WTC11 (cell line): ENCODE measurements at regions not wholly inside any gene's neighbourhood (a gene's known extent, or its start where the extent isn't known, plus 50 kb on each side); places are given as distances from the start of the nearest gene placed in this dataset.

ENCODE experiments used
- ATAC-seq: fragments of 200-7000 bp; cut with Tn5 transposase; 2 replicates; pipeline ENCODE4 v1.10.0; 2021; ENCODE audit warnings: mild to moderate bottlenecking, moderate library complexity
- CTCF ChIA-PET: fragments of 300-600 bp; sonication (Branson Sonifier 250); formaldehyde crosslinking; loops from one replicate; lab custom pipeline; 2021; ENCODE audit warnings: antibody characterized with exemption; lab: Charles Lee
- POLR2A ChIA-PET: fragments of 350-600 bp; sonication (Branson Sonifier 250); formaldehyde crosslinking; loops from one replicate; lab custom pipeline; 2021; ENCODE audit warnings: antibody characterized with exemption; lab: Charles Lee
- DNase-seq: peaks from one replicate; pipeline ENCODE4 v3.0.0; 2021; ENCODE audit warnings: low spot score
- H3K27ac Mint-ChIP-seq: 2 replicates; pipeline ENCODE4 v1.8.0; 2021; ENCODE audit warnings: mixed read lengths
- H3K27me3 Mint-ChIP-seq: 2 replicates; pipeline ENCODE4 v1.8.0; 2021; ENCODE audit warnings: low read depth, mild to moderate bottlenecking, moderate library complexity, mixed read lengths
- H3K36me3 Mint-ChIP-seq: 2 replicates; pipeline ENCODE4 v1.8.0; 2021; ENCODE audit warnings: mixed read lengths
- H3K4me1 Mint-ChIP-seq: 2 replicates; pipeline ENCODE4 v1.8.0; 2022; ENCODE audit warnings: mixed read lengths
- H3K4me3 Mint-ChIP-seq: 2 replicates; pipeline ENCODE4 v1.8.0; 2021; ENCODE audit warnings: mild to moderate bottlenecking, moderate library complexity, mixed read lengths
- H3K9me3 Mint-ChIP-seq: 2 replicates; pipeline ENCODE4 v1.8.0; 2021; ENCODE audit warnings: mixed read lengths
- CBFB ChIP-seq: sonication (generic); formaldehyde crosslinking; IDR thresholded peaks from 2 replicates; pipeline ENCODE4 v1.8.1; 2022; ENCODE audit warnings: mild to moderate bottlenecking, low read depth, missing genetic modification reagents
- CREB1 ChIP-seq: sonication (generic); formaldehyde crosslinking; IDR thresholded peaks from 2 replicates; pipeline ENCODE4 v1.8.0; 2023; ENCODE audit warnings: mild to moderate bottlenecking, missing genetic modification reagents
- CREM ChIP-seq: sonication (generic); formaldehyde crosslinking; IDR thresholded peaks from 2 replicates; pipeline ENCODE4 v1.8.1; 2022; ENCODE audit warnings: mild to moderate bottlenecking, missing genetic modification reagents, moderate library complexity
- FOXJ3 ChIP-seq: sonication (generic); formaldehyde crosslinking; IDR thresholded peaks from 2 replicates; pipeline ENCODE4 v1.9.0; 2021; ENCODE audit warnings: missing genetic modification reagents, mild to moderate bottlenecking, borderline replicate concordance
- FOXK1 ChIP-seq: sonication (generic); formaldehyde crosslinking; IDR thresholded peaks from 2 replicates; pipeline ENCODE4 v1.8.0; 2022; ENCODE audit warnings: mild to moderate bottlenecking, moderate library complexity, missing genetic modification reagents
- GABPB1 ChIP-seq: sonication (generic); formaldehyde crosslinking; IDR thresholded peaks from 2 replicates; pipeline ENCODE4 v1.8.1; 2023; ENCODE audit warnings: mild to moderate bottlenecking, missing genetic modification reagents
- GTF2I ChIP-seq: fragments of 250-450 bp; sonication (Bioruptor Pico); conservative IDR thresholded peaks from 2 replicates; pipeline ENCODE4 v1.4.0; 2021; ENCODE audit warnings: mild to moderate bottlenecking
- IRF2 ChIP-seq: sonication (generic); formaldehyde crosslinking; IDR thresholded peaks from 2 replicates; pipeline ENCODE4 v1.8.0; 2022; ENCODE audit warnings: low read depth, missing genetic modification reagents, borderline replicate concordance
- KAT7 ChIP-seq: sonication (generic); formaldehyde crosslinking; IDR thresholded peaks from 2 replicates; pipeline ENCODE4 v1.8.1; 2023; ENCODE audit warnings: missing genetic modification reagents, mild to moderate bottlenecking, borderline replicate concordance
- NR3C1 ChIP-seq: sonication (generic); formaldehyde crosslinking; conservative IDR thresholded peaks from 2 replicates; pipeline ENCODE4 v1.8.1; 2023; ENCODE audit warnings: low read depth, mild to moderate bottlenecking, missing genetic modification reagents
- RORB ChIP-seq: fragments of 250-450 bp; sonication (Bioruptor Pico); IDR thresholded peaks from 2 replicates; pipeline ENCODE4 v1.9.0; 2021; ENCODE audit warnings: mild to moderate bottlenecking
- SMAD4 ChIP-seq: sonication (generic); formaldehyde crosslinking; IDR thresholded peaks from 2 replicates; pipeline ENCODE4 v1.8.0; 2022; ENCODE audit warnings: mild to moderate bottlenecking, missing genetic modification reagents
- ZNF121 ChIP-seq: sonication (generic); formaldehyde crosslinking; IDR thresholded peaks from 2 replicates; pipeline ENCODE4 v1.8.0; 2023; ENCODE audit warnings: missing genetic modification reagents
- ZNF138 ChIP-seq: sonication (generic); formaldehyde crosslinking; conservative IDR thresholded peaks from 2 replicates; pipeline ENCODE4 v1.8.1; 2022; ENCODE audit warnings: mild to moderate bottlenecking, moderate library complexity, missing genetic modification reagents
- ZNF219 ChIP-seq: sonication (generic); formaldehyde crosslinking; IDR thresholded peaks from 2 replicates; pipeline ENCODE4 v1.8.0; 2023; ENCODE audit warnings: missing genetic modification reagents, mild to moderate bottlenecking, borderline replicate concordance
- ZNF423 ChIP-seq: fragments of 250-450 bp; sonication (Bioruptor Pico); IDR thresholded peaks from 2 replicates; pipeline ENCODE4 v2.1.2; 2022; ENCODE audit warnings: mild to moderate bottlenecking, moderate library complexity
- TF ChIP-seq, protein P1 (sequence below): fragments of 200-600 bp; IDR thresholded peaks from 2 replicates; pipeline ENCODE4 v1.8.0; 2022; ENCODE audit warnings: antibody characterized with exemption
- TF ChIP-seq, protein P2 (sequence below): sonication (generic); formaldehyde crosslinking; IDR thresholded peaks from 2 replicates; pipeline ENCODE4 v1.8.1; 2023; ENCODE audit warnings: mild to moderate bottlenecking, moderate library complexity, missing genetic modification reagents
- TF ChIP-seq, protein P3 (sequence below): sonication (generic); formaldehyde crosslinking; conservative IDR thresholded peaks from 2 replicates; pipeline ENCODE4 v1.8.1; 2022; ENCODE audit warnings: mild to moderate bottlenecking, missing genetic modification reagents
- TF ChIP-seq, protein P4 (sequence below): sonication (generic); formaldehyde crosslinking; IDR thresholded peaks from 2 replicates; pipeline ENCODE4 v1.8.0; 2023; ENCODE audit warnings: missing genetic modification reagents, mild to moderate bottlenecking, borderline replicate concordance
- TF ChIP-seq, protein P5 (sequence below): sonication (generic); formaldehyde crosslinking; IDR thresholded peaks from 2 replicates; pipeline ENCODE4 v1.8.1; 2022; ENCODE audit warnings: mild to moderate bottlenecking, missing genetic modification reagents, moderate library complexity, borderline replicate concordance
- TF ChIP-seq, protein P6 (sequence below): sonication (generic); formaldehyde crosslinking; IDR thresholded peaks from 2 replicates; pipeline ENCODE4 v1.8.1; 2022; ENCODE audit warnings: missing genetic modification reagents, borderline replicate concordance
- TF ChIP-seq, protein P7 (sequence below): sonication (generic); formaldehyde crosslinking; IDR thresholded peaks from 2 replicates; pipeline ENCODE4 v1.8.1; 2023; ENCODE audit warnings: mild to moderate bottlenecking, missing genetic modification reagents, borderline replicate concordance

DNA sequence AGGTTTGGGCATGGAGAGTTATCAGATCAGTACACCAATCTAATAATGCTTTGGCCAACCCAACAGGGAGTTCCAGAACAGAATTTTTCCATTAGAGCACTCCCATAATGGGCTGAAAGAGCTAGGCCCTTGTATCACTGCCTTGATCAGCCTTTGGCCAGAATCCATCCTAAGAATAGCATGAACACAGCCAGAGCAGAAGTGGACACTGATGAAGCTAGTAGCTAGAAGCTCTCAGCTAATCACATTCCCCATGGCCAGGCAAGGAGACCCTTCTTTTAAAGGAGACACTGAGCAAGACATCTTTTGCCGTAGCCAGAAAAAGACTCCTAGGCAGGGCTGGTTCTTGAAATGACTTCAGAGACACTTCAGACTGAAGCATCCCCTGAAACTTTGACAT, 236.0 kb downstream of the RAD51AP2 start:
- POLR2A ChIA-PET, result no interaction called here
- CTCF ChIA-PET, result no interaction called here
- no peak for DNase-seq
- ATAC-seq, result no peak
- Mint-ChIP-seq H3K4me1 (peaks cover 4% of the 10 kb centered on the region), H3K4me3 (no peak overlapping the region), H3K36me3 (no peaks in the 10 kb centered on the region), H3K27me3 (no peaks in the 10 kb centered on the region), H3K9me3 (0 out of 2 replicates have a peak, but pooled peaks cover 3% of the 10 kb centered on the region), H3K27ac (no peak overlapping the region)
- TF ChIP-seq GABPB1 (CRISPR knock-in tag) (no peak), IRF2 (CRISPR knock-in tag) (no peak), SMAD4 (CRISPR knock-in tag) (no peak), FOXJ3 (CRISPR knock-in tag) (no peak), CREB1 (CRISPR knock-in tag) (no peak), ZNF121 (no peak), KAT7 (no peak), CBFB (no peak), GTF2I (no peak), ZNF138 (no peak), ZNF423 (CRISPR knock-in tag) (no peak), ZNF219 (CRISPR knock-in tag) (no peak), FOXK1 (CRISPR knock-in tag) (no peak)
- TF ChIP-seq, protein P1, sequence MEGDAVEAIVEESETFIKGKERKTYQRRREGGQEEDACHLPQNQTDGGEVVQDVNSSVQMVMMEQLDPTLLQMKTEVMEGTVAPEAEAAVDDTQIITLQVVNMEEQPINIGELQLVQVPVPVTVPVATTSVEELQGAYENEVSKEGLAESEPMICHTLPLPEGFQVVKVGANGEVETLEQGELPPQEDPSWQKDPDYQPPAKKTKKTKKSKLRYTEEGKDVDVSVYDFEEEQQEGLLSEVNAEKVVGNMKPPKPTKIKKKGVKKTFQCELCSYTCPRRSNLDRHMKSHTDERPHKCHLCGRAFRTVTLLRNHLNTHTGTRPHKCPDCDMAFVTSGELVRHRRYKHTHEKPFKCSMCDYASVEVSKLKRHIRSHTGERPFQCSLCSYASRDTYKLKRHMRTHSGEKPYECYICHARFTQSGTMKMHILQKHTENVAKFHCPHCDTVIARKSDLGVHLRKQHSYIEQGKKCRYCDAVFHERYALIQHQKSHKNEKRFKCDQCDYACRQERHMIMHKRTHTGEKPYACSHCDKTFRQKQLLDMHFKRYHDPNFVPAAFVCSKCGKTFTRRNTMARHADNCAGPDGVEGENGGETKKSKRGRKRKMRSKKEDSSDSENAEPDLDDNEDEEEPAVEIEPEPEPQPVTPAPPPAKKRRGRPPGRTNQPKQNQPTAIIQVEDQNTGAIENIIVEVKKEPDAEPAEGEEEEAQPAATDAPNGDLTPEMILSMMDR, result no peak
- TF ChIP-seq, protein P2, sequence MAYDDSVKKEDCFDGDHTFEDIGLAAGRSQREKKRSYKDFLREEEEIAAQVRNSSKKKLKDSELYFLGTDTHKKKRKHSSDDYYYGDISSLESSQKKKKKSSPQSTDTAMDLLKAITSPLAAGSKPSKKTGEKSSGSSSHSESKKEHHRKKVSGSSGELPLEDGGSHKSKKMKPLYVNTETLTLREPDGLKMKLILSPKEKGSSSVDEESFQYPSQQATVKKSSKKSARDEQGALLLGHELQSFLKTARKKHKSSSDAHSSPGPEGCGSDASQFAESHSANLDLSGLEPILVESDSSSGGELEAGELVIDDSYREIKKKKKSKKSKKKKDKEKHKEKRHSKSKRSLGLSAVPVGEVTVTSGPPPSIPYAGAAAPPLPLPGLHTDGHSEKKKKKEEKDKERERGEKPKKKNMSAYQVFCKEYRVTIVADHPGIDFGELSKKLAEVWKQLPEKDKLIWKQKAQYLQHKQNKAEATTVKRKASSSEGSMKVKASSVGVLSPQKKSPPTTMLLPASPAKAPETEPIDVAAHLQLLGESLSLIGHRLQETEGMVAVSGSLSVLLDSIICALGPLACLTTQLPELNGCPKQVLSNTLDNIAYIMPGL (CRISPR knock-in tag), result no peak
- TF ChIP-seq, protein P3, sequence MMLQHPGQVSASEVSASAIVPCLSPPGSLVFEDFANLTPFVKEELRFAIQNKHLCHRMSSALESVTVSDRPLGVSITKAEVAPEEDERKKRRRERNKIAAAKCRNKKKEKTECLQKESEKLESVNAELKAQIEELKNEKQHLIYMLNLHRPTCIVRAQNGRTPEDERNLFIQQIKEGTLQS (CRISPR knock-in tag), result no peak
- TF ChIP-seq, protein P4, sequence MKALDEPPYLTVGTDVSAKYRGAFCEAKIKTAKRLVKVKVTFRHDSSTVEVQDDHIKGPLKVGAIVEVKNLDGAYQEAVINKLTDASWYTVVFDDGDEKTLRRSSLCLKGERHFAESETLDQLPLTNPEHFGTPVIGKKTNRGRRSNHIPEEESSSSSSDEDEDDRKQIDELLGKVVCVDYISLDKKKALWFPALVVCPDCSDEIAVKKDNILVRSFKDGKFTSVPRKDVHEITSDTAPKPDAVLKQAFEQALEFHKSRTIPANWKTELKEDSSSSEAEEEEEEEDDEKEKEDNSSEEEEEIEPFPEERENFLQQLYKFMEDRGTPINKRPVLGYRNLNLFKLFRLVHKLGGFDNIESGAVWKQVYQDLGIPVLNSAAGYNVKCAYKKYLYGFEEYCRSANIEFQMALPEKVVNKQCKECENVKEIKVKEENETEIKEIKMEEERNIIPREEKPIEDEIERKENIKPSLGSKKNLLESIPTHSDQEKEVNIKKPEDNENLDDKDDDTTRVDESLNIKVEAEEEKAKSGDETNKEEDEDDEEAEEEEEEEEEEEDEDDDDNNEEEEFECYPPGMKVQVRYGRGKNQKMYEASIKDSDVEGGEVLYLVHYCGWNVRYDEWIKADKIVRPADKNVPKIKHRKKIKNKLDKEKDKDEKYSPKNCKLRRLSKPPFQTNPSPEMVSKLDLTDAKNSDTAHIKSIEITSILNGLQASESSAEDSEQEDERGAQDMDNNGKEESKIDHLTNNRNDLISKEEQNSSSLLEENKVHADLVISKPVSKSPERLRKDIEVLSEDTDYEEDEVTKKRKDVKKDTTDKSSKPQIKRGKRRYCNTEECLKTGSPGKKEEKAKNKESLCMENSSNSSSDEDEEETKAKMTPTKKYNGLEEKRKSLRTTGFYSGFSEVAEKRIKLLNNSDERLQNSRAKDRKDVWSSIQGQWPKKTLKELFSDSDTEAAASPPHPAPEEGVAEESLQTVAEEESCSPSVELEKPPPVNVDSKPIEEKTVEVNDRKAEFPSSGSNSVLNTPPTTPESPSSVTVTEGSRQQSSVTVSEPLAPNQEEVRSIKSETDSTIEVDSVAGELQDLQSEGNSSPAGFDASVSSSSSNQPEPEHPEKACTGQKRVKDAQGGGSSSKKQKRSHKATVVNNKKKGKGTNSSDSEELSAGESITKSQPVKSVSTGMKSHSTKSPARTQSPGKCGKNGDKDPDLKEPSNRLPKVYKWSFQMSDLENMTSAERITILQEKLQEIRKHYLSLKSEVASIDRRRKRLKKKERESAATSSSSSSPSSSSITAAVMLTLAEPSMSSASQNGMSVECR (CRISPR knock-in tag), result no peak
- TF ChIP-seq, protein P5, sequence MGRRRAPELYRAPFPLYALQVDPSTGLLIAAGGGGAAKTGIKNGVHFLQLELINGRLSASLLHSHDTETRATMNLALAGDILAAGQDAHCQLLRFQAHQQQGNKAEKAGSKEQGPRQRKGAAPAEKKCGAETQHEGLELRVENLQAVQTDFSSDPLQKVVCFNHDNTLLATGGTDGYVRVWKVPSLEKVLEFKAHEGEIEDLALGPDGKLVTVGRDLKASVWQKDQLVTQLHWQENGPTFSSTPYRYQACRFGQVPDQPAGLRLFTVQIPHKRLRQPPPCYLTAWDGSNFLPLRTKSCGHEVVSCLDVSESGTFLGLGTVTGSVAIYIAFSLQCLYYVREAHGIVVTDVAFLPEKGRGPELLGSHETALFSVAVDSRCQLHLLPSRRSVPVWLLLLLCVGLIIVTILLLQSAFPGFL (CRISPR knock-in tag), result no peak
- TF ChIP-seq, all 79 proteins: peak for 0

DNA sequence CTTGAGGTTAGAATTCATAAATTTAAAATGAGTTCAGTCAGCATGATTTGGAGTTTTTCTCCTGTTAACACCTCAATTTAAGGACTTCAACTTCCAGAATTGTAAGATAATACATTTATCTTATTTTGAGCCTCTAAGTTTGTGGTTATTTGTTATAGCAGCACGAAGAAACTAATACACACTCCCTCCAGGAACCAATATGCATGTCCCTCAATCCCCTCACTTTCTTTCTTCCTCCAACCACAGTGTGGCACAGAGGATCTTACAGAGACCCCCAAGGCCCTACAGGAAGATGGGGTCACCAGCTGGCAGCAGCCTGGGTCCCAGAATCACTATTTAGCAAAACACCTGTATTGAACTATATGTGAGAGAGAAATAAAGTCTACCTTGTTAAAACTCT, 242.0 kb downstream of the RAD51AP2 start:
- POLR2A ChIA-PET, result no interaction called here
- TF ChIP-seq, protein P6, sequence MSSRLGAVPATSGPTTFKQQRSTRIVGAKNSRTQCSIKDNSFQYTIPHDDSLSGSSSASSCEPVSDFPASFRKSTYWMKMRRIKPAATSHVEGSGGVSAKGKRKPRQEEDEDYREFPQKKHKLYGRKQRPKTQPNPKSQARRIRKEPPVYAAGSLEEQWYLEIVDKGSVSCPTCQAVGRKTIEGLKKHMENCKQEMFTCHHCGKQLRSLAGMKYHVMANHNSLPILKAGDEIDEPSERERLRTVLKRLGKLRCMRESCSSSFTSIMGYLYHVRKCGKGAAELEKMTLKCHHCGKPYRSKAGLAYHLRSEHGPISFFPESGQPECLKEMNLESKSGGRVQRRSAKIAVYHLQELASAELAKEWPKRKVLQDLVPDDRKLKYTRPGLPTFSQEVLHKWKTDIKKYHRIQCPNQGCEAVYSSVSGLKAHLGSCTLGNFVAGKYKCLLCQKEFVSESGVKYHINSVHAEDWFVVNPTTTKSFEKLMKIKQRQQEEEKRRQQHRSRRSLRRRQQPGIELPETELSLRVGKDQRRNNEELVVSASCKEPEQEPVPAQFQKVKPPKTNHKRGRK (CRISPR knock-in tag), result no peak
- TF ChIP-seq NR3C1 (CRISPR knock-in tag), result no peak
- no peak for TF ChIP-seq RORB
- TF ChIP-seq CREM (CRISPR knock-in tag), result no peak
- TF ChIP-seq ZNF138, result no peak
- TF ChIP-seq, protein P7, sequence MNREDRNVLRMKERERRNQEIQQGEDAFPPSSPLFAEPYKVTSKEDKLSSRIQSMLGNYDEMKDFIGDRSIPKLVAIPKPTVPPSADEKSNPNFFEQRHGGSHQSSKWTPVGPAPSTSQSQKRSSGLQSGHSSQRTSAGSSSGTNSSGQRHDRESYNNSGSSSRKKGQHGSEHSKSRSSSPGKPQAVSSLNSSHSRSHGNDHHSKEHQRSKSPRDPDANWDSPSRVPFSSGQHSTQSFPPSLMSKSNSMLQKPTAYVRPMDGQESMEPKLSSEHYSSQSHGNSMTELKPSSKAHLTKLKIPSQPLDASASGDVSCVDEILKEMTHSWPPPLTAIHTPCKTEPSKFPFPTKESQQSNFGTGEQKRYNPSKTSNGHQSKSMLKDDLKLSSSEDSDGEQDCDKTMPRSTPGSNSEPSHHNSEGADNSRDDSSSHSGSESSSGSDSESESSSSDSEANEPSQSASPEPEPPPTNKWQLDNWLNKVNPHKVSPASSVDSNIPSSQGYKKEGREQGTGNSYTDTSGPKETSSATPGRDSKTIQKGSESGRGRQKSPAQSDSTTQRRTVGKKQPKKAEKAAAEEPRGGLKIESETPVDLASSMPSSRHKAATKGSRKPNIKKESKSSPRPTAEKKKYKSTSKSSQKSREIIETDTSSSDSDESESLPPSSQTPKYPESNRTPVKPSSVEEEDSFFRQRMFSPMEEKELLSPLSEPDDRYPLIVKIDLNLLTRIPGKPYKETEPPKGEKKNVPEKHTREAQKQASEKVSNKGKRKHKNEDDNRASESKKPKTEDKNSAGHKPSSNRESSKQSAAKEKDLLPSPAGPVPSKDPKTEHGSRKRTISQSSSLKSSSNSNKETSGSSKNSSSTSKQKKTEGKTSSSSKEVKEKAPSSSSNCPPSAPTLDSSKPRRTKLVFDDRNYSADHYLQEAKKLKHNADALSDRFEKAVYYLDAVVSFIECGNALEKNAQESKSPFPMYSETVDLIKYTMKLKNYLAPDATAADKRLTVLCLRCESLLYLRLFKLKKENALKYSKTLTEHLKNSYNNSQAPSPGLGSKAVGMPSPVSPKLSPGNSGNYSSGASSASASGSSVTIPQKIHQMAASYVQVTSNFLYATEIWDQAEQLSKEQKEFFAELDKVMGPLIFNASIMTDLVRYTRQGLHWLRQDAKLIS (CRISPR knock-in tag), result no peak

More for the DNA sequence above, 242.0 kb downstream of the RAD51AP2 start:
- CTCF ChIA-PET, result no interaction called here
- Mint-ChIP-seq H3K36me3 (no peaks in the 10 kb centered on the region), H3K4me1 (no peaks in the 10 kb centered on the region), H3K4me3 (no peak overlapping the region), H3K9me3 (peaks cover 14% of the 10 kb centered on the region), H3K27ac (no peak overlapping the region), H3K27me3 (no peaks in the 10 kb centered on the region)
- DNase-seq (no peak), ATAC-seq (no peak)
